ENCODE measurements at regions not wholly inside any gene's neighbourhood (a gene's known extent, or its start where the extent isn't known, plus 50 kb on each side); places are given as distances from the start of the nearest gene placed in this dataset.
A peak's percentile ranks its signal among the peaks of the same experiment; 100 is the strongest.

DNA sequence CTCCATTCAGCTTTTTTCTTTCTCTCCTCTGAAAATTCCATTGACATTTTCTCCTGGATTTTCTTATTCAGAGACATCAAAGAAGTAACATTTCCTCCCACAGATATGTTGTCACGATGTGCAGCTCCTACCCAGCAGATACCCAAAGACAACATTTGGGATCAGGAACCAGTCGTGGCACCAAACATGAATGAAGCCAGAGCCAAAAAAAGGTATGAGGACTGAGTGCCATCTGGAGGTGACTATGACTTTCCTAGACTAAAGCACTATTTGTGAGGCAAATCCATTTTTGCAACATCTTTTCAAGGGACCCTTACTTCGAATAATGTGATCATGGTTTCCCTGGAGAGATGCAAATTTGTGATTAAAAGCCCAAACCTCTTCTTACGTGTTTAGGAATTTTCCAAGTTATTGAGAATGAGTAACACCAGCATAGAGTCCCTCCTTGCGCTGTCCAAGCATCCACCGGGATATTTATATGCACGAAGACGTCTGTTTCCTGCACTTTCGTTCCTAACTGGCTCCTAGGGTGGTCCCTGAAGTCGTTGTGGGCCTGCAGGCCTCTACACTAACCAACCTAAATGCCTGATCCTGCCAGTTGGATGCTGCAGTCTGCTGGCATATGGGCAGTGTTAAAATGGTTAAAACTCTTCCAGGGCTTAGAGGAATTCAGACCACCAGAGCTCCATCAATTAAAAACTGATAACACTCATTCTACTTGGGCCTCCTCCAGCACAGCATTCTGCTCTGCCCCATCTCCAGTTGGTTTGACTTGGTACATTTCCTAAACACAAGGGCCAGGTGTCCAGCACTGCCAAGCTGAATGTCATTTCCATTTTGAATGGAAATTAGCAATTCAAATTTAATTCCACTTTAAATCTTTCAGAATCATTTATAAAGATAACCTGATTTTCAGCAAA is 256.6 kb downstream of the C6orf118 start:
- no peak overlapping the region for H3K4me2 ChIP-seq (ENCODE audit: low read depth, low read length, poor library complexity, severe bottlenecking)
- H2AFZ ChIP-seq (ENCODE audit: low read depth, low read length, severe bottlenecking) = no peak overlapping the region
- no peak overlapping the region for H3K27ac ChIP-seq (ENCODE audit: low read depth, low read length)
- TF ChIP-seq EZH2phosphoT487 (conservative IDR thresholded peaks at IDR 0.05; ENCODE audit: low read length) = no peak
- TF ChIP-seq, protein P1, sequence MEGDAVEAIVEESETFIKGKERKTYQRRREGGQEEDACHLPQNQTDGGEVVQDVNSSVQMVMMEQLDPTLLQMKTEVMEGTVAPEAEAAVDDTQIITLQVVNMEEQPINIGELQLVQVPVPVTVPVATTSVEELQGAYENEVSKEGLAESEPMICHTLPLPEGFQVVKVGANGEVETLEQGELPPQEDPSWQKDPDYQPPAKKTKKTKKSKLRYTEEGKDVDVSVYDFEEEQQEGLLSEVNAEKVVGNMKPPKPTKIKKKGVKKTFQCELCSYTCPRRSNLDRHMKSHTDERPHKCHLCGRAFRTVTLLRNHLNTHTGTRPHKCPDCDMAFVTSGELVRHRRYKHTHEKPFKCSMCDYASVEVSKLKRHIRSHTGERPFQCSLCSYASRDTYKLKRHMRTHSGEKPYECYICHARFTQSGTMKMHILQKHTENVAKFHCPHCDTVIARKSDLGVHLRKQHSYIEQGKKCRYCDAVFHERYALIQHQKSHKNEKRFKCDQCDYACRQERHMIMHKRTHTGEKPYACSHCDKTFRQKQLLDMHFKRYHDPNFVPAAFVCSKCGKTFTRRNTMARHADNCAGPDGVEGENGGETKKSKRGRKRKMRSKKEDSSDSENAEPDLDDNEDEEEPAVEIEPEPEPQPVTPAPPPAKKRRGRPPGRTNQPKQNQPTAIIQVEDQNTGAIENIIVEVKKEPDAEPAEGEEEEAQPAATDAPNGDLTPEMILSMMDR (IDR thresholded peaks at IDR 0.05; ENCODE audit: insufficient read depth, low read length, poor library complexity, severe bottlenecking) = no peak
- no peaks in the 10 kb centered on the region for H3K36me3 ChIP-seq (ENCODE audit: low read length)
- no peaks in the 10 kb centered on the region for H3K9me2 ChIP-seq (replicated peaks; ENCODE audit: insufficient read depth, low read length)
- no peak overlapping the region for H3K4me3 ChIP-seq (ENCODE audit: insufficient read depth, low read length, poor library complexity, severe bottlenecking)
- H3K27me3 ChIP-seq (ENCODE audit: low read length) = no peaks in the 10 kb centered on the region
- H3K9me3 ChIP-seq (ENCODE audit: insufficient read depth, low read length) = peaks cover 6% of the 10 kb centered on the region; the same call in 1 of the 2 replicates
- H3F3A ChIP-seq (ENCODE audit: insufficient read depth) = no peaks in the 10 kb centered on the region
- H4K20me1 ChIP-seq (ENCODE audit: low read depth, low read length) = no peaks in the 10 kb centered on the region
- H3K79me2 ChIP-seq (ENCODE audit: insufficient read depth, low read length) = no peaks in the 10 kb centered on the region
- H3K9ac ChIP-seq (ENCODE audit: low read length) = no peak overlapping the region

DNA sequence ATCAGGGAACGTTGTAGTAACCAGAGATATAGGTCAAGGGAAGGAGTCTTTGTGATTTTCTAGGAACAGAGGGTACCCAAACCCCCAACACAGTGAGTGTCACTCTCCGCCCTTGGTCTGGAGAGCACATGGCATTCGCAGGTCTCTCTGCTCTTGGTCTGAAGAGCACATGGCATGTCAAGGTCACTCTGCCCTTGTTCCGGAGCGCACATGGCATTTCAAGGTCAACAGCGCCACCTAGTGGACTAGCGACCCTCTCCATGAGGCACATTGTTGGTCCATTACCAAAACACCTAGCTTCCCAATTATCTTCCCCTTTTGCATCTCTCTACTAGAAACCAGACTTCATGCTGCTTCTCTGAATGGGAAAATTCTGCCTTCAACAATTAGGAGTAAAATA is 260.0 kb downstream of the C6orf118 start:
- TF ChIP-seq, protein P1 (IDR thresholded peaks at IDR 0.05; ENCODE audit: insufficient read depth, low read length, poor library complexity, severe bottlenecking) = peak; percentile 38
- TF ChIP-seq EZH2phosphoT487 (conservative IDR thresholded peaks at IDR 0.05; ENCODE audit: low read length) = no peak
- Histone ChIP-seq H4K20me1 (ENCODE audit: low read depth, low read length) (no peaks in the 10 kb centered on the region), H3K36me3 (ENCODE audit: low read length) (no peaks in the 10 kb centered on the region), H3K9ac (ENCODE audit: low read length) (no peak overlapping the region), H3K4me2 (ENCODE audit: low read depth, low read length, poor library complexity, severe bottlenecking) (no peak overlapping the region), H3K79me2 (ENCODE audit: insufficient read depth, low read length) (no peaks in the 10 kb centered on the region), H2AFZ (ENCODE audit: low read depth, low read length, severe bottlenecking) (peak overlapping the region; percentile 37), H3K27ac (ENCODE audit: low read depth, low read length) (no peak overlapping the region), H3K9me3 (ENCODE audit: insufficient read depth, low read length) (peaks cover 6% of the 10 kb centered on the region; the same call in 1 of the 2 replicates), H3F3A (ENCODE audit: insufficient read depth) (no peaks in the 10 kb centered on the region), H3K9me2 (replicated peaks; ENCODE audit: insufficient read depth, low read length) (no peaks in the 10 kb centered on the region), H3K4me3 (ENCODE audit: insufficient read depth, low read length, poor library complexity, severe bottlenecking) (no peak overlapping the region), H3K27me3 (ENCODE audit: low read length) (no peaks in the 10 kb centered on the region)

DNA sequence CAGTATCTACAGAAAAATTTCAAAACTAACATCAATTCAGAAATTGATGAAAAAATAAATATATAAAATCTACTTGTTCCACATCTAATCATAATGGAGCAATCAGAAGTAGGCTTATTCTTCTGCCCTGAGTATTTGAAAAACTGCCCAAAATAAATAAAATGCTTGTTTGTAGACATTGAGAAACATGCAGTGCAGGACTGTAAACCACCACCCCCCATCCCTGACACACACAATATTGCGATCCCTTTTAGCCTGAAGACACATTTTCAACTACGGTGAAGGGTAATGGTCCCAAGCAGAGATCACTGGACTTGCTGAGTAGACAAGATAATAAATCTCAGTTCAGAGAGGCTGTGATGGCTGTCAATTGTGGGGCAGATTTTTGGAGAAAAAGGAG is 261.5 kb downstream of the C6orf118 start:
- Histone ChIP-seq H3K4me2 (ENCODE audit: low read depth, low read length, poor library complexity, severe bottlenecking) (no peak overlapping the region), H3K9me2 (replicated peaks; ENCODE audit: insufficient read depth, low read length) (no peaks in the 10 kb centered on the region), H3K79me2 (ENCODE audit: insufficient read depth, low read length) (no peaks in the 10 kb centered on the region), H3K4me3 (ENCODE audit: insufficient read depth, low read length, poor library complexity, severe bottlenecking) (no peak overlapping the region), H4K20me1 (ENCODE audit: low read depth, low read length) (no peaks in the 10 kb centered on the region), H3K9me3 (ENCODE audit: insufficient read depth, low read length) (peaks cover 6% of the 10 kb centered on the region; the same call in 1 of the 2 replicates), H3F3A (ENCODE audit: insufficient read depth) (no peaks in the 10 kb centered on the region), H2AFZ (ENCODE audit: low read depth, low read length, severe bottlenecking) (no peak overlapping the region), H3K27ac (ENCODE audit: low read depth, low read length) (no peak overlapping the region), H3K36me3 (ENCODE audit: low read length) (no peaks in the 10 kb centered on the region), H3K27me3 (ENCODE audit: low read length) (no peaks in the 10 kb centered on the region), H3K9ac (ENCODE audit: low read length) (no peak overlapping the region)
- no peak for TF ChIP-seq EZH2phosphoT487 (conservative IDR thresholded peaks at IDR 0.05; ENCODE audit: low read length)

GRCh38 chr6:165045631-165046030 is 263.8 kb downstream of the C6orf118 start:
- Histone ChIP-seq H3K9me3 (ENCODE audit: insufficient read depth, low read length) (peaks cover 6% of the 10 kb centered on the region; the same call in 1 of the 2 replicates), H3K27ac (ENCODE audit: low read depth, low read length) (no peak overlapping the region), H3K79me2 (ENCODE audit: insufficient read depth, low read length) (no peaks in the 10 kb centered on the region), H3K36me3 (ENCODE audit: low read length) (no peaks in the 10 kb centered on the region), H3F3A (ENCODE audit: insufficient read depth) (no peaks in the 10 kb centered on the region), H3K27me3 (ENCODE audit: low read length) (no peaks in the 10 kb centered on the region), H3K4me2 (ENCODE audit: low read depth, low read length, poor library complexity, severe bottlenecking) (no peak overlapping the region), H3K9me2 (replicated peaks; ENCODE audit: insufficient read depth, low read length) (no peaks in the 10 kb centered on the region), H2AFZ (ENCODE audit: low read depth, low read length, severe bottlenecking) (no peak overlapping the region), H3K9ac (ENCODE audit: low read length) (no peak overlapping the region), H4K20me1 (ENCODE audit: low read depth, low read length) (no peaks in the 10 kb centered on the region), H3K4me3 (ENCODE audit: insufficient read depth, low read length, poor library complexity, severe bottlenecking) (no peak overlapping the region)
- TF ChIP-seq EZH2phosphoT487 (conservative IDR thresholded peaks at IDR 0.05; ENCODE audit: low read length) = no peak
- TF ChIP-seq, protein P1 (IDR thresholded peaks at IDR 0.05; ENCODE audit: insufficient read depth, low read length, poor library complexity, severe bottlenecking) = no peak
